HG03575 (cell line): ENCODE measurements at regions not wholly inside any gene's neighbourhood (a gene's known extent, or its start where the extent isn't known, plus 50 kb on each side); places are given as distances from the start of the nearest gene placed in this dataset.
"Not testable (repeated sequence)": the region's sequence is repeated elsewhere in the genome, so short reads cannot be mapped to it uniquely, and the experiment has no call there.

Experiments used
- ATAC-seq: cut with Tn5 transposase; IDR thresholded peaks from one replicate; pipeline ENCODE4 v1.9.1; 2021; ENCODE audit not compliant: unreplicated experiment, insufficient number of reproducible peaks, low FRiP score; ENCODE audit errors: extremely low read depth

DNA sequence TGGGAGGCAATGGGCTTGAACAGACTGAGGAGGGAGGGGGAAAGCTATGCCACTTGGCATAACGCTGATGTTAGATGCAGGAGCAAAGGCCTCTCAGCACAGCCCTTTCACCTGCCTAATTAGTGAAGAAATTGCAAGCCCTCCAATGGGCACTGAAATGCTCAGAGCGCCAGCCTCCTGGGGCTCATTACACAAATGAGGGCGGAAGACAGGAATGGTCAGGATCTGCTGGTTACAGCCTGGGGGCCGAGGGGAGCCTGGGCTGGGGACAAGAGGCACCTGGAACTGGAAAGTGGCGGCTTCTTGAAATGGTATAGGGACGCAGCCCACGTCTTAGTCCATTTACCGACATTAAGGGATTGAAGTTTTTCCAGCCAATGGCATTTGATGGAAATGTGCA lies 50.2 kb upstream of the PLET1 start:
- no peak for ATAC-seq

- no peak for ATAC-seq
These were observed 54.5 kb upstream of the PLET1 start for GRCh38 chr11:112315057-112315720.

GRCh38 chr11:112315861-112316739 lies 55.4 kb upstream of the PLET1 start:
- ATAC-seq = no peak

DNA sequence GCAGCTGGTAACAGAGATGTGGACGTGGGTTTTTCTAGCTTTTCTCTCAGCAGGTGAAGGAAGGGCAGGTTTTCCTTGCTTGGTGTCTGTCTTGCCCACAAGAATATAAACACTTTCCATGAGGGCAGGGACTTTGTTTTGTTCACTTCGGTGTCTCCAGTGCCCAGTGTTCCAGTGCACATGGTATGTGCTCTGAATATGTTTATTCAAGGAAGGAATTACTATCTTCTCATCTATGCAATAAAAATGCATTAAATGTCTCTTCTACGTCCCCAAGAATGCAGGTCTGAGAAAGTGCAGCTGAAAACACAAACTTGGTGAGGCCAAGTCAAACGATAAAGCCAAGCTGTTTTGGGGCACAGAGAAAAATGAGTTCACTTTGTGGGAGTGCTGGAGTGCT lies 56.3 kb upstream of the PLET1 start:
- ATAC-seq = no peak

- no peak for ATAC-seq
These were observed 57.5 kb upstream of the PLET1 start for GRCh38 chr11:112318184-112318591.

DNA sequence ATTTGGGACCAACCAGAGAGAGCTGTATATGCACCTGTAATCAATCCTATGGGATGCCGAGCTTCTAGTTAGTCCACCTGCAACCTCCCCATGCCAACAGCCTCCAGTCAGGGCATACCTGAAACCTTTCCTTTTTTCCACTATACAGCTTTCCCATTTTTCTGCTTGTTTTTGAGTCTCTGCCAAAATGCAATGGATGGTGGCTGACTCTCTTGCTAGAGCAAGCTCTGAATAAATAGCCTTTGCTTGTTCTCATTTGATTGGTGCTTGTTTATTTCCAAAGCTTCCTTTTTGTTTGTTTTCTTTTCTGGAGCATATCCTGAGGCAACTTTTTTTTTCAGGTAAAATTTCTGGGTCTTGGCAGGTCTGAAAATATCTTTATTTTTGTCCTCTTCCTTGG lies 58.0 kb upstream of the PLET1 start:
- ATAC-seq = no peak

- no peak for ATAC-seq
These were observed 60.0 kb upstream of the PLET1 start for GRCh38 chr11:112320668-112321067.

GRCh38 chr11:112321501-112322172 lies 61.0 kb upstream of the PLET1 start:
- ATAC-seq = no peak

GRCh38 chr11:112322173-112322790 lies 61.6 kb upstream of the PLET1 start:
- no peak for ATAC-seq

GRCh38 chr11:112334381-112334780 lies 73.7 kb upstream of the PLET1 start:
- no peak for ATAC-seq

DNA sequence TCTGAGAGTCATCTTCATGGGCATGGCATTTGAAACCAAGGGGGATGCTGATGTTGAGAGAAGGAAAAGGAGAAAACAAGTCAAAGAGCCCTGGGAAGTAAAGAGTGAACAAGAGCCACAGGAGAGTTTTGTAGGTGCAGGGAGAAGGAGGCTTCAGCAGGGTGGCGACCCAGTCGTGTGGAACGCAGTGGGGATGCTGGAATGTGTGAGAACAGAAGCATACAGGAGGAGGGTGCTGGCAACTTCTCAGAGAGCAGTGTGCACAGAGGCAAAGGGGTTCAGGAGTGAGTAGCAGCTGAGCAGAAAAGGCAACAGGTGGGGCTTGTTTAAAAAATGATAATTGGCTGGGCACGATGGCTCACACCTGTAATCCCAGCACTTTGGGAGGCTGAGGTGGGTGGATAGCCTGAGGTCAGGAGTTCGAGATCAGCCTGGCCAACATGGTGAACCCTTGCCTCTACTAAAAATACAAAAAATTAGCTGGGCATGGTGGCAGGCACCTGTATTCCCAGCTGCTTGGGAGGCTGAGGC lies 75.8 kb upstream of the PLET1 start:
- ATAC-seq = no peak

- no peak for ATAC-seq
These were observed 78.9 kb upstream of the PLET1 start for GRCh38 chr11:112339566-112339965.

DNA sequence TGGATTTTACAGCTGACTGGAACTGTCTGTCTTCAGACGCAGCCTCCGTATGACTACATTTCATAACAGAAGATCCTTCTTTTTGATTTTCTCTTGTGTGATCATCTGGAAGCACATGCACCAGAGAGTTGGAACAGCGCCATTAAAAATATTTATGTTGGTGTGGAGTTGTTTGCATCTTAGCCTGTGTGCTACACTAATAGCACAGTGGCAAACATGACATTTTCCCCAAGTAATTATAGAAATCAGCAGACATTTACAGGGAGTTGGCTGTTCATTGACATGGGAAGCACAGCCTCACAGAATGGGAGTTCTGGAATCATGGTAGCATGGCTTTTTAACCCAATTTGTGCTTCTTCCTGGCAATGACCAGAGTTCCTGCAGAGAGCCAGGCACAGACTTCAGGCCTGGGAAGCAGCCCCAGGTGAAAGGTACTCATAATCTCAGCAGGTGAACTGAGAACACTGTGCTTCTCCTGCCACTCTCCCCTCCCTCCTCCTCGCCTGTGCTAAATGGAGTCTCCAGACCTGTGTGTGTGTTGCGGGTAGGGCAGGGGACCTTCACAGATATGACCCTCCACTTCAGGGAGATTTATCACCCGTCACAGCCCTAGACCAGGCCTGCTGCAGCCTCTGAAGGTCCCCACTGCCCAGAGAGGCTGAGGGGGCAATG lies 82.8 kb upstream of the PLET1 start:
- no peak for ATAC-seq

DNA sequence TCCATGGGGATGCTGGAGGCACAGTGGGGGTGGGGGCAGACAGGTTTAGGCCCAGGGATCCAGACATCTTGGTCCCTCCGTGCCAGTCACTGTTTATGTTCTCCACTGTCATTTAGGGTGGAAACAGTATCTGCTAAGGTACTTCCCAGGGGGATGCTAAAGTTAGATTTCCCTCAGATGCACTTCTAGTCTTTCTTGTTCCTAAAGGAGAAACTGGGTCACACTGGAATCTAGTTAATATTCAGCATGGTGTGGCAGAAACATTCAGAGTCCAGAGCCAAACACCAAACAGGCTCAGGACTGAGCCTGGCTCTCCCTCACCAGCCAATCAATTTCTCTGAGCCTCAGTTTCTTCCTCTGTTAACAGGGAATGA lies 83.4 kb upstream of the PLET1 start:
- no peak for ATAC-seq

DNA sequence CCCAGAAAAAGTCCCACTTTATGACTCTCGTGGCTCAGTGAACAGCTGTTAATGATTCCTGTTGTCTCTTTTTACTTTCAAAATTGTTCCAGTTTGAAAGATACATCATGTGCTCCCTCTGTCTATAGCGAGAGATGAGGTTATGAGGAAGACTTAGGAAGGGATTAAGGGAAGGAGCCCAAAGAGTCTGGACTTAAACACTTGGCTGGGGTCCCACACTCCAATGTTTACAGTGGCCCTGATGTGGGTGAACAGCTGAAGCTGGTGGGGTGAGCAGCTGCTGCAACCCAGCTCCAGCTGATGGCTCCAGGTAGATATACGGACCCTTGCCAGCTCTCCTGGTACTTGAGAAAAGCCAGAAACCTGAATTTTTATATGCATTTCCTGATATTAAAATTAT lies 84.5 kb upstream of the PLET1 start:
- no peak for ATAC-seq

GRCh38 chr11:112345706-112346105 lies 85.0 kb upstream of the PLET1 start:
- ATAC-seq = no peak

GRCh38 chr11:112346586-112346985 lies 85.9 kb upstream of the PLET1 start:
- ATAC-seq = no peak

DNA sequence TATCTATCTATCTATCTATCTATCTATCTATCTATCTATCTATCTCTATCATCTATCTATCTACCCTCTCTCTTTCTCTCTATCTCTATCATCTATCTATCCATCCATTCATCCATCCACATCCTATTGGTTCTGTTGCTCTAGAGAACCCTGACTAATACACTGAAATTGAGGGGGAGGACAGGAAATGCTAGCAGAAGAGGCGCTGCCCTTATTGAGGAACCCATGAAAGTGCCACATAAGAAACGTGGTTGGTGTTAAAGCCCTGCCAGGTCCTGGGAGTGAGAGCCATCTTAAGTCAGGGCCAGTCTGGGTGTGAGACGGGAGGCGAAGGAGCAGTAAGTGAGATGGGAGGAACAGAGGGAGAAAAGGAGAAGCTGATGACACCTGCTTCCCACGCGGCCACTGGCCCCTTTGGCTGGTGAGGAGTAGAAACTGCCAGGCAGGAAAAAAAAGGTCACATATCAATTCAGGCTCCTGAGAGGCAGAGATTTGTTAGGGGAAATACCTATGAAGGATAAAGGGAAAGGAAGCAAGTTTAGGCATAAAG lies 87.9 kb upstream of the PLET1 start:
- no peak for ATAC-seq

DNA sequence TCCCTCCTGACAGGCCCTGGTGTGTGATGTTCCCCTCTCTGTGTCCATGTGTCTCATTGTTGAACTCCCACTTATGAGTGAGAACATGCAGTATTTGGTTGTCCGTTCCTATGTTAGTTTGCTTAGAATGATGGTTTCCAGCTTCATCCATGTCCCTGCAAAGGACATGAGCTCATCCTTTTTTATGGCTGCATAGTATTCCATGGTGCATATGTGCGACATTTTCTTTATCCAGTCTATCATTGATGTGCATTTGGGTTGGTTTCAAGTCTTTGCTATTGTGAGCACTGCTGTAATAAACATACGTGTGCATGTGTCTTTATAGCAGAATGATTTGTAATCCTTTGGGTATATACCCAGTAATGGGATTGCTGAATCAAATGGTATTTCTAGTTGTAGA lies 90.8 kb upstream of the PLET1 start:
- not testable (repeated sequence) for ATAC-seq
